Bronchial epithelial cell (primary cell): ENCODE measurements at regions not wholly inside any gene's neighbourhood (a gene's known extent, or its start where the extent isn't known, plus 50 kb on each side); places are given as distances from the start of the nearest gene placed in this dataset.

Experiments used
- DNase-seq: peaks from one replicate; pipeline ENCODE4 v3.0.0-alpha.2; 2010; ENCODE audit warnings: low read depth
- FAIRE-seq: peaks from 2 replicates; lab custom pipeline; 2011; peaks lifted over from hg19 to GRCh38; lab: Jason Lieb, UNC
- H3K27me3 ChIP-seq: 2 replicates; pipeline ENCODE4 v1.5.1; 2011; ENCODE audit warnings: low read length; ENCODE audit not compliant: control insufficient read depth, insufficient read depth
- H3K36me3 ChIP-seq: 2 replicates; pipeline ENCODE4 v1.5.1; 2011; ENCODE audit warnings: low read length; ENCODE audit not compliant: control insufficient read depth, insufficient read depth
- H3K4me3 ChIP-seq: 2 replicates; pipeline ENCODE4 v1.5.1; 2011; ENCODE audit warnings: mild to moderate bottlenecking, low read depth, low read length, control low read depth
- CTCF ChIP-seq: IDR thresholded peaks from 2 replicates; pipeline ENCODE4 v1.5.1; 2011; ENCODE audit warnings: mild to moderate bottlenecking, moderate library complexity, low read length, control low read depth, inconsistent platforms; ENCODE audit not compliant: insufficient read depth, severe bottlenecking

GRCh38 chr2:2809771-2810170 is 478.7 kb upstream of the MYT1L start:
- FAIRE-seq (no peak), DNase-seq (no peak)
- no peak for TF ChIP-seq CTCF
- H3K27me3 ChIP-seq: no peaks in the 10 kb centered on the region
- no peak overlapping the region for H3K4me3 ChIP-seq
- no peaks in the 10 kb centered on the region for H3K36me3 ChIP-seq

- no peak for FAIRE-seq
- H3K27me3 ChIP-seq: no peaks in the 10 kb centered on the region
- no peak for DNase-seq
- no peak for TF ChIP-seq CTCF
- H3K36me3 ChIP-seq: no peaks in the 10 kb centered on the region
- no peak overlapping the region for H3K4me3 ChIP-seq
These were observed 477.5 kb upstream of the MYT1L start for GRCh38 chr2:2808551-2809058.

- FAIRE-seq: no peak
- DNase-seq: no peak
- no peak for TF ChIP-seq CTCF
- Histone ChIP-seq H3K36me3 (no peaks in the 10 kb centered on the region), H3K4me3 (no peak overlapping the region), H3K27me3 (no peaks in the 10 kb centered on the region)
These were observed 475.6 kb upstream of the MYT1L start for GRCh38 chr2:2806711-2807110.

GRCh38 chr2:2805263-2805662 is 474.2 kb upstream of the MYT1L start:
- Histone ChIP-seq H3K36me3 (no peaks in the 10 kb centered on the region), H3K4me3 (no peak overlapping the region), H3K27me3 (no peaks in the 10 kb centered on the region)
- DNase-seq: no peak
- no peak for FAIRE-seq
- no peak for TF ChIP-seq CTCF

GRCh38 chr2:2804528-2804927 is 473.5 kb upstream of the MYT1L start:
- DNase-seq (no peak), FAIRE-seq (no peak)
- H3K4me3 ChIP-seq: no peak overlapping the region
- H3K27me3 ChIP-seq: no peaks in the 10 kb centered on the region
- no peaks in the 10 kb centered on the region for H3K36me3 ChIP-seq
- TF ChIP-seq CTCF: no peak

GRCh38 chr2:2801458-2801857 is 470.4 kb upstream of the MYT1L start:
- no peak for FAIRE-seq
- Histone ChIP-seq H3K36me3 (no peaks in the 10 kb centered on the region), H3K4me3 (no peak overlapping the region), H3K27me3 (no peaks in the 10 kb centered on the region)
- DNase-seq: no peak
- TF ChIP-seq CTCF: no peak
